HFFc6 (cell line): ENCODE measurements at regions not wholly inside any gene's neighbourhood (a gene's known extent, or its start where the extent isn't known, plus 50 kb on each side); places are given as distances from the start of the nearest gene placed in this dataset.
"Not testable (repeated sequence)": the region's sequence is repeated elsewhere in the genome, so short reads cannot be mapped to it uniquely, and the experiment has no call there.

Source experiments
- DNase-seq: peaks from one replicate; pipeline ENCODE4 v3.0.0-alpha.2; 2018
- H3K27ac Mint-ChIP-seq: 2 replicates; pipeline ENCODE4 v1.8.0; 2020; ENCODE audit warnings: mild to moderate bottlenecking, mixed read lengths
- H3K27me3 Mint-ChIP-seq: 2 replicates; pipeline ENCODE4 v1.8.0; 2021; ENCODE audit warnings: mild to moderate bottlenecking, moderate library complexity, mixed read lengths; ENCODE audit not compliant: insufficient read depth
- H3K36me3 Mint-ChIP-seq: 2 replicates; pipeline ENCODE4 v1.8.0; 2021; ENCODE audit warnings: low read depth, mixed read lengths
- H3K4me1 Mint-ChIP-seq: 2 replicates; pipeline ENCODE4 v1.8.0; 2020; ENCODE audit warnings: low read depth, mixed read lengths
- H3K4me3 Mint-ChIP-seq: 2 replicates; pipeline ENCODE4 v1.8.0; 2020; ENCODE audit warnings: mild to moderate bottlenecking, moderate library complexity, mixed read lengths
- H3K9me3 Mint-ChIP-seq: 2 replicates; pipeline ENCODE4 v1.8.0; 2020; ENCODE audit warnings: mild to moderate bottlenecking, mixed read lengths
- CTCF ChIP-seq: fragments of 200-600 bp; sonication (generic); IDR thresholded peaks from 2 replicates; pipeline ENCODE4 v1.5.0; 2021; ENCODE audit warnings: antibody characterized with exemption, mild to moderate bottlenecking

- Mint-ChIP-seq H3K4me1 (no peaks in the 10 kb centered on the region), H3K4me3 (no peak overlapping the region), H3K9me3 (no peaks in the 10 kb centered on the region), H3K36me3 (no peaks in the 10 kb centered on the region), H3K27me3 (peaks cover 2% of the 10 kb centered on the region; the same call in 1 of the 2 replicates), H3K27ac (no peak overlapping the region)
- DNase-seq: peak; percentile 0
- TF ChIP-seq CTCF: no peak
Measured at GRCh38 chrX:101749436-101749835, 89.8 kb upstream of the ARMCX2 start.

GRCh38 chrX:101745046-101745445 lies 85.4 kb upstream of the ARMCX2 start:
- no peaks in the 10 kb centered on the region for H3K4me1 Mint-ChIP-seq
- TF ChIP-seq CTCF: no peak
- no peak overlapping the region for H3K27ac Mint-ChIP-seq
- no peak overlapping the region for H3K4me3 Mint-ChIP-seq
- peaks cover 2% of the 10 kb centered on the region; the same call in 1 of the 2 replicates for H3K27me3 Mint-ChIP-seq
- H3K36me3 Mint-ChIP-seq: no peaks in the 10 kb centered on the region
- DNase-seq: no peak
- H3K9me3 Mint-ChIP-seq: no peaks in the 10 kb centered on the region

GRCh38 chrX:101744085-101744484 lies 84.4 kb upstream of the ARMCX2 start:
- no peak for DNase-seq
- H3K4me1 Mint-ChIP-seq: no peaks in the 10 kb centered on the region
- TF ChIP-seq CTCF: no peak
- no peak overlapping the region for H3K27ac Mint-ChIP-seq
- H3K4me3 Mint-ChIP-seq: no peak overlapping the region
- H3K27me3 Mint-ChIP-seq: peaks cover 2% of the 10 kb centered on the region; the same call in 1 of the 2 replicates
- H3K9me3 Mint-ChIP-seq: no peaks in the 10 kb centered on the region
- no peaks in the 10 kb centered on the region for H3K36me3 Mint-ChIP-seq

- no peak overlapping the region for H3K27ac Mint-ChIP-seq
- peaks cover 3% of the 10 kb centered on the region; the same call in 1 of the 2 replicates for H3K27me3 Mint-ChIP-seq
- TF ChIP-seq CTCF: no peak
- H3K4me1 Mint-ChIP-seq: no peaks in the 10 kb centered on the region
- H3K9me3 Mint-ChIP-seq: no peaks in the 10 kb centered on the region
- DNase-seq: no peak
- H3K4me3 Mint-ChIP-seq: no peak overlapping the region
- H3K36me3 Mint-ChIP-seq: no peaks in the 10 kb centered on the region
Measured at GRCh38 chrX:101740642-101741041, 81.0 kb upstream of the ARMCX2 start.

- H3K27ac Mint-ChIP-seq, H3K36me3 Mint-ChIP-seq, H3K27me3 Mint-ChIP-seq, DNase-seq, H3K9me3 Mint-ChIP-seq, H3K4me3 Mint-ChIP-seq, H3K4me1 Mint-ChIP-seq: not testable (repeated sequence)
Measured at GRCh38 chrX:101738867-101739266, 79.2 kb upstream of the ARMCX2 start.

GRCh38 chrX:101738411-101738810 lies 78.8 kb upstream of the ARMCX2 start:
- H3K4me1 Mint-ChIP-seq, H3K27ac Mint-ChIP-seq, DNase-seq, H3K36me3 Mint-ChIP-seq, H3K9me3 Mint-ChIP-seq, H3K4me3 Mint-ChIP-seq, H3K27me3 Mint-ChIP-seq: not testable (repeated sequence)

GRCh38 chrX:101736651-101737050 lies 77.0 kb upstream of the ARMCX2 start:
- no peak for DNase-seq
- H3K27ac Mint-ChIP-seq: no peak overlapping the region
- no peaks in the 10 kb centered on the region for H3K36me3 Mint-ChIP-seq
- H3K4me1 Mint-ChIP-seq: no peaks in the 10 kb centered on the region
- TF ChIP-seq CTCF: no peak
- H3K4me3 Mint-ChIP-seq: no peak overlapping the region
- H3K9me3 Mint-ChIP-seq: no peaks in the 10 kb centered on the region
- peaks cover 3% of the 10 kb centered on the region for H3K27me3 Mint-ChIP-seq
